Prostate gland (tissue), 2 donors: ENCODE measurements at regions not wholly inside any gene's neighbourhood (a gene's known extent, or its start where the extent isn't known, plus 50 kb on each side); places are given as distances from the start of the nearest gene placed in this dataset.

Experiments used
- DNase-seq: peaks from one replicate; pipeline ENCODE4 v3.0.0-alpha.2; 2019; ENCODE audit warnings: low spot score
- H3K27ac ChIP-seq, 2 donors: fragments of 200-600 bp; sonication (generic); 2 replicates each; pipeline ENCODE4 v1.5.1; 2017 to 2019
- H3K27me3 ChIP-seq: fragments of 200-600 bp; sonication (generic); replicated peaks from 2 replicates; pipeline ENCODE4 v1.5.1; 2019; ENCODE audit not compliant: insufficient read depth
- H3K36me3 ChIP-seq, 2 donors: fragments of 200-600 bp; sonication (generic); 1 replicate in 1 of 2; 2 replicates in 1 of 2; pipeline versions ENCODE4 v1.5.1 to v1.8.1; 2017 to 2019
- H3K4me1 ChIP-seq: fragments of 200-600 bp; sonication (generic); replicated peaks from 2 replicates; pipeline ENCODE4 v1.5.1; 2019
- H3K4me3 ChIP-seq, 2 donors: fragments of 200-600 bp; sonication (generic); 2 replicates each; pipeline ENCODE4 v1.5.1; 2017 to 2019
- H3K9me3 ChIP-seq: fragments of 200-600 bp; sonication (generic); 2 replicates; pipeline ENCODE4 v1.5.1; 2017
- CTCF ChIP-seq, 4 experiments: fragments of 200-600 bp in 2 of 4; fragments of 450-650 bp in 2 of 4; sonication (generic) in 2 of 4; IDR thresholded peaks; 1 replicate in 3 of 4; 2 replicates in 1 of 4; pipeline ENCODE4 v1.5.1; 2016 to 2019; ENCODE audit warnings: antibody characterized with exemption in 4 of 4, mild to moderate bottlenecking in 2 of 4, moderate library complexity in 2 of 4
- POLR2A ChIP-seq: fragments of 450-650 bp; IDR thresholded peaks from one replicate; pipeline ENCODE4 v1.6.1; 2016; ENCODE audit warnings: antibody characterized with exemption, mild to moderate bottlenecking
- POLR2AphosphoS5 ChIP-seq: sonication (generic); formaldehyde crosslinking; IDR thresholded peaks from one replicate; pipeline ENCODE4 v1.6.1; 2017; ENCODE audit warnings: antibody characterized with exemption
- WGBS: methylation state at CpG from one replicate; pipeline ENCODE4 v1.1.5; 2018; 5-methylcytosine and 5-hydroxymethylcytosine counted together
- intact Hi-C: fragments of 100-400 bp; cut with DNase I; formaldehyde crosslinking; loops from one replicate; pipeline ENCODE4 v1.14.2; 2022

GRCh38 chr6:9020001-9020400 is 584.7 kb upstream of the SLC35B3 start:
- intact Hi-C loops, result no loop called here
- no peak overlapping the region for H3K27ac ChIP-seq
- H3K9me3 ChIP-seq, result no peaks in the 10 kb centered on the region
- H3K36me3 ChIP-seq, result no peaks in the 10 kb centered on the region
- no peaks in the 10 kb centered on the region for H3K27me3 ChIP-seq
- 77% methylated on average over 4 of the region's 4 CpGs for WGBS
- no peak for TF ChIP-seq POLR2A
- H3K4me3 ChIP-seq, result no peak overlapping the region
- no peak for DNase-seq
- H3K4me1 ChIP-seq, result no peaks in the 10 kb centered on the region

GRCh38 chr6:9009931-9010330 is 574.6 kb upstream of the SLC35B3 start:
- TF ChIP-seq POLR2AphosphoS5 (no peak), CTCF (IDR thresholded peaks at IDR 0.05) (no peak), POLR2A (no peak)
- no peak overlapping the region for H3K4me3 ChIP-seq
- H3K9me3 ChIP-seq, result no peaks in the 10 kb centered on the region
- H3K27me3 ChIP-seq, result no peaks in the 10 kb centered on the region
- H3K36me3 ChIP-seq, result no peaks in the 10 kb centered on the region
- WGBS, result 74% methylated on average over 6 of the region's 6 CpGs
- DNase-seq, result no peak
- intact Hi-C loops, result no loop called here
- no peaks in the 10 kb centered on the region for H3K4me1 ChIP-seq
- no peak overlapping the region for H3K27ac ChIP-seq

- H3K36me3 ChIP-seq, result no peaks in the 10 kb centered on the region
- no peaks in the 10 kb centered on the region for H3K9me3 ChIP-seq
- TF ChIP-seq CTCF (IDR thresholded peaks at IDR 0.05), result no peak
- TF ChIP-seq POLR2AphosphoS5, result no peak
- TF ChIP-seq POLR2A, result no peak
- H3K4me3 ChIP-seq, result no peak overlapping the region
- WGBS, result 90% methylated on average over 5 of the region's 5 CpGs
- H3K4me1 ChIP-seq, result no peaks in the 10 kb centered on the region
- DNase-seq, result no peak
- H3K27ac ChIP-seq, result no peak overlapping the region
- no peaks in the 10 kb centered on the region for H3K27me3 ChIP-seq
- intact Hi-C loops, result no loop called here
Measured at GRCh38 chr6:9007027-9007426, 571.7 kb upstream of the SLC35B3 start.

- Histone ChIP-seq H3K27ac (no peak overlapping the region), H3K9me3 (no peaks in the 10 kb centered on the region), H3K4me3 (no peak overlapping the region), H3K4me1 (no peaks in the 10 kb centered on the region), H3K27me3 (no peaks in the 10 kb centered on the region), H3K36me3 (no peaks in the 10 kb centered on the region)
- DNase-seq, result no peak
- 28% methylated on average over 6 of the region's 6 CpGs for WGBS
- TF ChIP-seq POLR2AphosphoS5, result no peak
- no peak for TF ChIP-seq CTCF (IDR thresholded peaks at IDR 0.05)
- no peak for TF ChIP-seq POLR2A
- intact Hi-C loops, result no loop called here
Measured at GRCh38 chr6:9002833-9003232, 567.5 kb upstream of the SLC35B3 start.

- no peaks in the 10 kb centered on the region for H3K36me3 ChIP-seq
- WGBS, result 75% methylated on average over 1 of the region's 1 CpG
- no peak for TF ChIP-seq CTCF (IDR thresholded peaks at IDR 0.05)
- no peak for TF ChIP-seq POLR2AphosphoS5
- TF ChIP-seq POLR2A, result no peak
Measured at GRCh38 chr6:8995156-8995555, 559.8 kb upstream of the SLC35B3 start.

GRCh38 chr6:8993111-8993510 is 557.8 kb upstream of the SLC35B3 start:
- TF ChIP-seq CTCF (IDR thresholded peaks at IDR 0.05) (no peak), POLR2AphosphoS5 (no peak), POLR2A (no peak)
- Histone ChIP-seq H3K27me3 (no peaks in the 10 kb centered on the region), H3K27ac (no peak overlapping the region), H3K4me1 (no peaks in the 10 kb centered on the region), H3K4me3 (no peak overlapping the region), H3K36me3 (no peaks in the 10 kb centered on the region), H3K9me3 (no peaks in the 10 kb centered on the region)
- WGBS, result 97% methylated on average over 3 of the region's 3 CpGs
- intact Hi-C loops, result no loop called here
- no peak for DNase-seq

More at GRCh38 chr6:8995156-8995555, 559.8 kb upstream of the SLC35B3 start:
- no peak for DNase-seq
- H3K27ac ChIP-seq, result no peak overlapping the region
- H3K4me1 ChIP-seq, result no peaks in the 10 kb centered on the region
- intact Hi-C loops, result no loop called here
- no peaks in the 10 kb centered on the region for H3K27me3 ChIP-seq
- no peaks in the 10 kb centered on the region for H3K9me3 ChIP-seq
- no peak overlapping the region for H3K4me3 ChIP-seq
